Heart right ventricle (tissue), 16 donors: ENCODE measurements at regions not wholly inside any gene's neighbourhood (a gene's known extent, or its start where the extent isn't known, plus 50 kb on each side); places are given as distances from the start of the nearest gene placed in this dataset.

Experiments used
- ATAC-seq, 8 donors: fragments of 200-7000 bp; cut with Tn5 transposase; one replicate each; pipeline ENCODE4 v1.9.1; 2020; ENCODE audit warnings: mild to moderate bottlenecking in 8 of 8, moderate library complexity in 8 of 8, moderate number of reproducible peaks in 1 of 8
- DNase-seq, 2 donors: peaks; one replicate each; pipeline ENCODE4 v3.0.0-alpha.2; 2020
- H3K27ac ChIP-seq, 10 donors: fragments of 200-600 bp; sonication (generic) in 2 of 10; one replicate each; pipeline versions ENCODE4 v1.5.0 to v1.8.0; 2020 to 2022; ENCODE audit warnings: mild to moderate bottlenecking in 3 of 10
- H3K27me3 ChIP-seq, 7 donors: fragments of 200-600 bp; one replicate each; pipeline ENCODE4 v1.8.0; 2021 to 2022; ENCODE audit warnings: mild to moderate bottlenecking in 2 of 7
- H3K36me3 ChIP-seq, 9 donors: fragments of 200-600 bp; sonication (generic) in 1 of 9; one replicate each; pipeline versions ENCODE4 v1.5.0 to v1.8.0; 2020 to 2022; ENCODE audit warnings: mild to moderate bottlenecking in 2 of 9
- H3K4me1 ChIP-seq, 9 donors: fragments of 200-600 bp; sonication (generic) in 1 of 9; one replicate each; pipeline versions ENCODE4 v1.5.0 to v1.8.0; 2020 to 2022; ENCODE audit warnings: mild to moderate bottlenecking in 4 of 9
- H3K4me3 ChIP-seq, 10 donors: fragments of 200-600 bp; sonication (generic) in 2 of 10; one replicate each; pipeline versions ENCODE4 v1.5.0 to v1.8.0; 2020 to 2022; ENCODE audit warnings: mild to moderate bottlenecking in 7 of 10, moderate library complexity in 2 of 10
- H3K9me3 ChIP-seq, 11 donors: fragments of 200-600 bp in 10 of 11; sonication (generic) in 2 of 11; one replicate each; pipeline versions ENCODE4 v1.5.0 to v1.8.0; 2013 to 2022; ENCODE audit warnings: mild to moderate bottlenecking in 2 of 11, control low read depth in 1 of 11, moderate library complexity in 1 of 11
- CTCF ChIP-seq, 9 donors: fragments of 200-600 bp; sonication (generic) in 2 of 9; IDR thresholded peaks; one replicate each; pipeline versions ENCODE4 v1.5.0 to v1.8.0; 2021 to 2022; ENCODE audit warnings: antibody characterized with exemption in 9 of 9, mild to moderate bottlenecking in 5 of 9, moderate library complexity in 1 of 9
- WGBS, 2 donors: extraction: QIAGEN DNeasy Blood & Tissue Kit; methylation state at CpG; one replicate each; pipeline ENCODE4 v1.1.7; 2013; ENCODE audit warnings: inconsistent platforms in 1 of 2; 5-methylcytosine and 5-hydroxymethylcytosine counted together
- intact Hi-C, 10 donors: fragments of 100-400 bp; cut with DNase I; formaldehyde crosslinking; loops; one replicate each; pipeline versions ENCODE4 v1.11.1 to v1.14.2; 2022
- donor health status: Arrhythmogenic right ventricular cardiomyopathy.
- donor health status: ischemic (EF 13 %, LVEDD 7.1; RV severe dilation, severe dysfunction).
- donor health status: healthy with polysubstance abuse.
- donor health status: DM: no; HTN: yes; CAD: no.
- donor health status: DM: no; HTN: no; CAD: no.
- donor health status: ischemic (EF 25% LVEDD 6.9; RV normal size, moderate dysfunction).
- donor health status: ischemic (EF 25% LVEDD 5.7; RV mildly dilated, moderate dysfunction).
- donor health status: healthy.
- donor health status: DM: yes; HTN: yes; CAD: no.
- donor health status: Ischemic cardiomyopathy.
- donor health status: ischemic (EF 35%, LVEDD 5.7; RV mildly dilated, moderate dysfunction).
- donor health status: nonischemic (EF 11% LVEDD 7.7; RV severe dilation, severe dysfunction).
- donor health status: DM: yes; HTN: yes; CAD: no.
- donor health status: PGD.
- donor health status: ischemic (EF 29% LVEDD 5.4; RV normal size, mild dysfunction).
- donor health status: nonischemic (EF 23%, LVEDD 6.1; RV moderate dilation, normal function).

GRCh38 chr9:79284081-79284480 is 287.7 kb upstream of the TLE4 start:
- TF ChIP-seq CTCF (IDR thresholded peaks at IDR 0.05) = no peak
- no peaks in the 10 kb centered on the region for H3K4me1 ChIP-seq
- no peak for ATAC-seq
- H3K9me3 ChIP-seq = no peaks in the 10 kb centered on the region
- H3K27ac ChIP-seq = no peak overlapping the region
- no peak for DNase-seq
- intact Hi-C loops = no loop called here
- peaks cover 0 to 4% (median 0%) of the 10 kb centered on the region in 7 donors for H3K27me3 ChIP-seq
- H3K36me3 ChIP-seq = no peaks in the 10 kb centered on the region
- no peak overlapping the region for H3K4me3 ChIP-seq

GRCh38 chr9:79286992-79287707 is 284.6 kb upstream of the TLE4 start:
- Histone ChIP-seq H3K4me3 (no peak overlapping the region), H3K9me3 (no peaks in the 10 kb centered on the region), H3K27ac (no peak overlapping the region), H3K27me3 (no peaks in the 10 kb centered on the region), H3K36me3 (no peaks in the 10 kb centered on the region), H3K4me1 (no peaks in the 10 kb centered on the region)
- TF ChIP-seq CTCF (IDR thresholded peaks at IDR 0.05) = no peak
- no peak for ATAC-seq
- no peak for DNase-seq
- intact Hi-C loops = no loop called here
- 45 to 54% methylated on average over 7 of the region's 7 CpGs for WGBS, 2 donors

GRCh38 chr9:79287708-79288290 is 284.0 kb upstream of the TLE4 start:
- 60 to 74% methylated on average over 4 of the region's 4 CpGs for WGBS, 2 donors
- intact Hi-C loops = no loop called here
- DNase-seq (no peak), ATAC-seq (no peak)
- H3K27me3 ChIP-seq = peaks cover 0 to under 1% (median 0%) of the 10 kb centered on the region in 7 donors
- H3K36me3 ChIP-seq = no peaks in the 10 kb centered on the region
- no peak overlapping the region for H3K27ac ChIP-seq
- TF ChIP-seq CTCF (IDR thresholded peaks at IDR 0.05) = no peak
- no peak overlapping the region for H3K4me3 ChIP-seq
- no peaks in the 10 kb centered on the region for H3K9me3 ChIP-seq
- H3K4me1 ChIP-seq = no peaks in the 10 kb centered on the region

- Histone ChIP-seq H3K9me3 (no peaks in the 10 kb centered on the region), H3K4me1 (no peaks in the 10 kb centered on the region), H3K27me3 (peaks cover 0 to 3% (median 0%) of the 10 kb centered on the region in 7 donors), H3K4me3 (no peak overlapping the region), H3K27ac (no peak overlapping the region), H3K36me3 (no peaks in the 10 kb centered on the region)
- no peak for DNase-seq
- intact Hi-C loops = no loop called here
- no peak for ATAC-seq
- WGBS, 2 donors = 74 to 75% methylated on average over 3 of the region's 3 CpGs
- TF ChIP-seq CTCF (IDR thresholded peaks at IDR 0.05) = no peak
These were observed 281.9 kb upstream of the TLE4 start for GRCh38 chr9:79289856-79290255.
